Esophagus squamous epithelium (tissue), 5 donors: ENCODE measurements at regions not wholly inside any gene's neighbourhood (a gene's known extent, or its start where the extent isn't known, plus 50 kb on each side); places are given as distances from the start of the nearest gene placed in this dataset.

Source experiments
- DNase-seq: peaks from one replicate; lab custom pipeline; 2025; lab: John Stamatoyannopoulos, UW
- H3K27ac ChIP-seq, 4 donors: fragments of 200-600 bp; sonication (generic); one replicate each; pipeline ENCODE4 v1.5.1; 2016 to 2019; ENCODE audit warnings: mild to moderate bottlenecking in 1 of 4
- H3K27me3 ChIP-seq, 4 donors: fragments of 200-600 bp; sonication (generic); 1 replicate in 3 of 4; 2 replicates in 1 of 4; pipeline versions ENCODE4 v1.5.1 to v1.6.0; 2017 to 2021; ENCODE audit warnings: antibody characterized with exemption in 1 of 4
- H3K36me3 ChIP-seq, 3 donors: fragments of 200-600 bp; sonication (generic); one replicate each; pipeline ENCODE4 v1.5.1; 2016 to 2019
- H3K4me1 ChIP-seq, 3 donors: fragments of 200-600 bp; sonication (generic); one replicate each; pipeline ENCODE4 v1.5.1; 2017 to 2019
- H3K4me3 ChIP-seq, 4 donors: fragments of 200-600 bp; sonication (generic); 1 replicate in 3 of 4; 2 replicates in 1 of 4; pipeline ENCODE4 v1.5.1; 2016 to 2019; ENCODE audit warnings: mild to moderate bottlenecking in 2 of 4, moderate library complexity in 1 of 4
- H3K9me3 ChIP-seq, 3 donors: fragments of 200-600 bp; sonication (generic); one replicate each; pipeline ENCODE4 v1.5.1; 2016 to 2019
- CTCF ChIP-seq, 6 experiments: fragments of 450-650 bp in 4 of 6; fragments of 200-600 bp in 2 of 6; sonication (generic) in 2 of 6; IDR thresholded peaks; one replicate each; pipeline ENCODE4 v1.5.1; 2016 to 2019; ENCODE audit warnings: antibody characterized with exemption in 6 of 6, mild to moderate bottlenecking in 4 of 6, moderate library complexity in 4 of 6
- POLR2A ChIP-seq, 4 donors: fragments of 450-650 bp; IDR thresholded peaks; one replicate each; pipeline ENCODE4 v1.6.1; 2017; ENCODE audit warnings: antibody characterized with exemption in 4 of 4, mild to moderate bottlenecking in 4 of 4, moderate library complexity in 3 of 4
- WGBS, 2 donors: methylation state at CpG; one replicate each; pipeline ENCODE4 v1.1.5; 2018; 5-methylcytosine and 5-hydroxymethylcytosine counted together
- intact Hi-C: fragments of 100-400 bp; cut with DNase I; formaldehyde crosslinking; loops from one replicate; pipeline ENCODE4 v1.15.0; 2022
- donor health status: DM: yes; HTN: yes; CAD: no.

- TF ChIP-seq CTCF (IDR thresholded peaks at IDR 0.05) (no peak), POLR2A (IDR thresholded peaks at IDR 0.05) (no peak)
Measured at GRCh38 chr18:73690222-73690621, 457.4 kb downstream of the FBXO15 start.

GRCh38 chr18:73688851-73689711, 458.6 kb downstream of the FBXO15 start:
- H3K36me3 ChIP-seq = no peaks in the 10 kb centered on the region
- intact Hi-C loops = no loop called here
- DNase-seq = no peak
- H3K27ac ChIP-seq = no peak overlapping the region
- H3K27me3 ChIP-seq = peaks cover 0 to 4% (median 0%) of the 10 kb centered on the region in 4 donors
- no peaks in the 10 kb centered on the region for H3K9me3 ChIP-seq
- TF ChIP-seq POLR2A (IDR thresholded peaks at IDR 0.05) (no peak), CTCF (IDR thresholded peaks at IDR 0.05) (no peak)
- no peak overlapping the region for H3K4me3 ChIP-seq
- WGBS, 2 donors = 39 to 50% methylated on average over 9 of the region's 9 CpGs
- H3K4me1 ChIP-seq = no peaks in the 10 kb centered on the region

More at GRCh38 chr18:73690222-73690621, 457.4 kb downstream of the FBXO15 start:
- 46 to 66% methylated on average over 3 of the region's 3 CpGs for WGBS, 2 donors
- Histone ChIP-seq H3K9me3 (no peaks in the 10 kb centered on the region), H3K4me1 (no peaks in the 10 kb centered on the region), H3K27ac (no peak overlapping the region), H3K36me3 (no peaks in the 10 kb centered on the region), H3K27me3 (peaks cover 0 to 4% (median 0%) of the 10 kb centered on the region in 4 donors), H3K4me3 (no peak overlapping the region)
- intact Hi-C loops = no loop called here
- DNase-seq = no peak

- intact Hi-C loops = no loop called here
- Histone ChIP-seq H3K27ac (no peak overlapping the region), H3K4me1 (no peaks in the 10 kb centered on the region), H3K4me3 (no peak overlapping the region), H3K36me3 (no peaks in the 10 kb centered on the region), H3K9me3 (no peaks in the 10 kb centered on the region), H3K27me3 (peaks cover 0 to 4% (median 0%) of the 10 kb centered on the region in 4 donors)
- TF ChIP-seq POLR2A (IDR thresholded peaks at IDR 0.05) = no peak
- TF ChIP-seq CTCF (IDR thresholded peaks at IDR 0.05) = no peak
- DNase-seq = no peak
- WGBS, 2 donors = 86 to 98% methylated on average over 4 of the region's 4 CpGs
Measured at GRCh38 chr18:73688161-73688560, 459.5 kb downstream of the FBXO15 start.

GRCh38 chr18:73684647-73685046, 463.0 kb downstream of the FBXO15 start:
- no peak for DNase-seq
- Histone ChIP-seq H3K4me1 (no peaks in the 10 kb centered on the region), H3K4me3 (no peak overlapping the region), H3K27me3 (no peaks in the 10 kb centered on the region), H3K36me3 (no peaks in the 10 kb centered on the region), H3K27ac (no peak overlapping the region), H3K9me3 (no peaks in the 10 kb centered on the region)
- intact Hi-C loops = no loop called here
- TF ChIP-seq CTCF (IDR thresholded peaks at IDR 0.05) (no peak), POLR2A (IDR thresholded peaks at IDR 0.05) (no peak)

GRCh38 chr18:73683409-73684238, 464.0 kb downstream of the FBXO15 start:
- TF ChIP-seq POLR2A (IDR thresholded peaks at IDR 0.05) = no peak
- H3K9me3 ChIP-seq = no peaks in the 10 kb centered on the region
- no peaks in the 10 kb centered on the region for H3K27me3 ChIP-seq
- no peaks in the 10 kb centered on the region for H3K4me1 ChIP-seq
- no peak overlapping the region for H3K4me3 ChIP-seq
- H3K27ac ChIP-seq = no peak overlapping the region
- no peaks in the 10 kb centered on the region for H3K36me3 ChIP-seq
- DNase-seq = no peak
- intact Hi-C loops = no loop called here
- WGBS, 2 donors = 74 to 88% methylated on average over 5 of the region's 6 CpGs
